Upper lobe of left lung (tissue), 6 donors: ENCODE measurements at regions not wholly inside any gene's neighbourhood (a gene's known extent, or its start where the extent isn't known, plus 50 kb on each side); places are given as distances from the start of the nearest gene placed in this dataset.

Experiments
- ATAC-seq, 2 donors: fragments of 200-7000 bp; cut with Tn5 transposase; one replicate each; pipeline ENCODE4 v1.9.1; 2022; ENCODE audit warnings: mild to moderate bottlenecking in 2 of 2, moderate library complexity in 2 of 2; ENCODE audit not compliant: low FRiP score in 2 of 2
- DNase-seq, 2 donors: peaks; one replicate each; pipeline ENCODE4 v3.0.0-alpha.2; 2019 to 2020
- H3K27ac ChIP-seq, 4 donors: fragments of 200-600 bp; sonication (generic); one replicate each; pipeline ENCODE4 v1.5.1; 2016 to 2019
- H3K27me3 ChIP-seq, 4 donors: fragments of 200-600 bp; sonication (generic); one replicate each; pipeline ENCODE4 v1.5.1; 2017 to 2019
- H3K36me3 ChIP-seq, 4 donors: fragments of 200-600 bp; sonication (generic); one replicate each; pipeline ENCODE4 v1.5.1; 2016 to 2019
- H3K4me1 ChIP-seq, 4 donors: fragments of 200-600 bp; sonication (generic); one replicate each; pipeline ENCODE4 v1.5.1; 2018 to 2019
- H3K4me3 ChIP-seq, 4 donors: fragments of 200-600 bp; sonication (generic); one replicate each; pipeline ENCODE4 v1.5.1; 2017 to 2019; ENCODE audit warnings: mild to moderate bottlenecking in 2 of 4, moderate library complexity in 1 of 4
- H3K9me3 ChIP-seq, 4 donors: fragments of 200-600 bp; sonication (generic); one replicate each; pipeline ENCODE4 v1.5.1; 2018 to 2019
- CTCF ChIP-seq, 6 experiments: fragments of 450-650 bp in 4 of 6; fragments of 200-600 bp in 2 of 6; sonication (generic) in 2 of 6; IDR thresholded peaks; one replicate each; pipeline ENCODE4 v1.5.1; 2016 to 2019; ENCODE audit warnings: antibody characterized with exemption in 6 of 6
- EP300 ChIP-seq, 4 donors: sonication (generic); formaldehyde crosslinking; IDR thresholded peaks; one replicate each; pipeline ENCODE4 v1.5.1; 2017; ENCODE audit warnings: antibody characterized with exemption in 4 of 4, control low read depth in 2 of 4
- POLR2A ChIP-seq, 4 donors: fragments of 450-650 bp; IDR thresholded peaks; one replicate each; pipeline ENCODE4 v1.5.1; 2016 to 2017; ENCODE audit warnings: antibody characterized with exemption in 4 of 4, mild to moderate bottlenecking in 2 of 4
- POLR2AphosphoS5 ChIP-seq, 2 donors: sonication (generic); formaldehyde crosslinking; IDR thresholded peaks; one replicate each; pipeline ENCODE4 v1.5.1; 2017; ENCODE audit warnings: antibody characterized with exemption in 2 of 2
- WGBS, 2 donors: methylation state at CpG; one replicate each; pipeline ENCODE4 v1.1.5; 2017 to 2018; 5-methylcytosine and 5-hydroxymethylcytosine counted together
- donor health status: DM: no; HTN: no; CAD: no; lungs with moderate emphysema.
- donor health status: DM: no; HTN: yes; CAD: no; lungs with severe emphysema.

GRCh38 chr12:19647806-19648556 lies 208.7 kb downstream of the AEBP2 start:
- DNase-seq = no peak
- TF ChIP-seq POLR2AphosphoS5 (IDR thresholded peaks at IDR 0.05) = no peak
- H3K27ac ChIP-seq = no peak overlapping the region
- WGBS, 2 donors = 51 to 55% methylated on average over 8 of the region's 8 CpGs
- H3K36me3 ChIP-seq = no peaks in the 10 kb centered on the region
- H3K4me3 ChIP-seq = no peak overlapping the region
- peaks cover 0 to 7% (median 0%) of the 10 kb centered on the region in 4 donors for H3K9me3 ChIP-seq
- no peak for ATAC-seq
- H3K4me1 ChIP-seq = no peaks in the 10 kb centered on the region
- no peaks in the 10 kb centered on the region for H3K27me3 ChIP-seq

GRCh38 chr12:19648591-19648990 lies 209.3 kb downstream of the AEBP2 start:
- no peaks in the 10 kb centered on the region for H3K27me3 ChIP-seq
- no peaks in the 10 kb centered on the region for H3K4me1 ChIP-seq
- ATAC-seq (no peak), DNase-seq (no peak)
- TF ChIP-seq POLR2A (IDR thresholded peaks at IDR 0.05) (no peak), EP300 (IDR thresholded peaks at IDR 0.05) (no peak), POLR2AphosphoS5 (IDR thresholded peaks at IDR 0.05) (no peak)
- no peaks in the 10 kb centered on the region for H3K36me3 ChIP-seq
- no peak overlapping the region for H3K4me3 ChIP-seq
- peaks cover 0 to 7% (median 0%) of the 10 kb centered on the region in 4 donors for H3K9me3 ChIP-seq
- 97 to 99% methylated on average over 3 of the region's 3 CpGs for WGBS, 2 donors
- H3K27ac ChIP-seq = no peak overlapping the region

- Histone ChIP-seq H3K27me3 (no peaks in the 10 kb centered on the region), H3K36me3 (no peaks in the 10 kb centered on the region), H3K4me1 (peaks cover 0 to 4% (median 0%) of the 10 kb centered on the region in 4 donors), H3K4me3 (no peak overlapping the region), H3K9me3 (no peaks in the 10 kb centered on the region), H3K27ac (no peak overlapping the region)
- 44 to 85% methylated on average over 2 of the region's 2 CpGs for WGBS, 2 donors
- no peak for TF ChIP-seq POLR2AphosphoS5 (IDR thresholded peaks at IDR 0.05)
- no peak for TF ChIP-seq EP300 (IDR thresholded peaks at IDR 0.05)
- no peak for TF ChIP-seq POLR2A (IDR thresholded peaks at IDR 0.05)
- TF ChIP-seq CTCF (IDR thresholded peaks at IDR 0.05) = no peak
- DNase-seq (no peak), ATAC-seq (no peak)
Measured at GRCh38 chr12:19652386-19652785, 213.1 kb downstream of the AEBP2 start.

- Histone ChIP-seq H3K36me3 (no peaks in the 10 kb centered on the region), H3K4me1 (peaks cover 0 to 4% (median 0%) of the 10 kb centered on the region in 4 donors), H3K4me3 (no peak overlapping the region), H3K27ac (peak overlapping the region; percentile 28 to 67 (median 46)), H3K27me3 (no peaks in the 10 kb centered on the region), H3K9me3 (no peaks in the 10 kb centered on the region)
- no peak for DNase-seq
- 58 to 61% methylated on average over 5 of the region's 5 CpGs for WGBS, 2 donors
- ATAC-seq = no peak
- TF ChIP-seq CTCF (IDR thresholded peaks at IDR 0.05) (no peak), POLR2A (IDR thresholded peaks at IDR 0.05) (no peak), EP300 (IDR thresholded peaks at IDR 0.05) (no peak), POLR2AphosphoS5 (IDR thresholded peaks at IDR 0.05) (no peak)
Measured at GRCh38 chr12:19654650-19655376, 215.5 kb downstream of the AEBP2 start.

- no peak for DNase-seq
- H3K9me3 ChIP-seq = no peaks in the 10 kb centered on the region
- no peak for ATAC-seq
- H3K4me3 ChIP-seq = no peak overlapping the region
- no peaks in the 10 kb centered on the region for H3K27me3 ChIP-seq
- H3K4me1 ChIP-seq = peaks cover 0 to 4% (median 0%) of the 10 kb centered on the region in 4 donors
- 96 to 97% methylated on average over 3 of the region's 3 CpGs for WGBS, 2 donors
- H3K27ac ChIP-seq = no peak overlapping the region
- H3K36me3 ChIP-seq = no peaks in the 10 kb centered on the region
- TF ChIP-seq CTCF (IDR thresholded peaks at IDR 0.05) (no peak), EP300 (IDR thresholded peaks at IDR 0.05) (no peak), POLR2AphosphoS5 (IDR thresholded peaks at IDR 0.05) (no peak), POLR2A (IDR thresholded peaks at IDR 0.05) (no peak)
Measured at GRCh38 chr12:19657118-19657731, 217.9 kb downstream of the AEBP2 start.
